H1 (cell line): ENCODE measurements at regions not wholly inside any gene's neighbourhood (a gene's known extent, or its start where the extent isn't known, plus 50 kb on each side); places are given as distances from the start of the nearest gene placed in this dataset.

Source experiments
- CHD1 ChIP-seq: IDR thresholded peaks from 2 replicates; pipeline ENCODE4 v1.6.1; 2012; ENCODE audit warnings: low read depth, low read length, improper control_type of control experiment
- CHD7 ChIP-seq: fragments of 300-600 bp; sonication (generic); IDR thresholded peaks from 2 replicates; pipeline ENCODE4 v1.7.1; 2012; ENCODE audit warnings: low read length, moderate library complexity, mild to moderate bottlenecking, inconsistent platforms; ENCODE audit not compliant: insufficient replicate concordance
- EZH2 ChIP-seq: fragments of 200-600 bp; sonication (generic); IDR thresholded peaks from 2 replicates; pipeline ENCODE4 v1.7.1; 2012; ENCODE audit warnings: low read depth, mild to moderate bottlenecking, moderate library complexity, low read length, inconsistent platforms; ENCODE audit not compliant: severe bottlenecking
- HDAC2 ChIP-seq, 2 experiments: fragments of 300-600 bp in 1 of 2; sonication (generic) in 1 of 2; IDR thresholded peaks; 2 replicates each; pipeline ENCODE4 v1.6.1; 2011 to 2012; ENCODE audit warnings: low read depth in 2 of 2, low read length in 2 of 2, mild to moderate bottlenecking in 2 of 2, moderate library complexity in 2 of 2, borderline replicate concordance in 1 of 2, inconsistent platforms in 1 of 2
- JUN ChIP-seq: IDR thresholded peaks from 2 replicates; pipeline ENCODE4 v1.6.1; 2011; ENCODE audit warnings: low read depth, mild to moderate bottlenecking, improper control_type of control experiment, low read length
- RNF2 ChIP-seq: fragments of 200-900, 300-1000 bp; sonication (generic); IDR thresholded peaks from 2 replicates; pipeline ENCODE4 v1.7.1; 2016; ENCODE audit warnings: borderline replicate concordance, low read depth, mild to moderate bottlenecking, antibody characterized with exemption, low read length; ENCODE audit not compliant: poor library complexity, severe bottlenecking; ENCODE audit errors: missing control alignments

GRCh38 chr2:147473075-147473474 lies 371.8 kb upstream of the ACVR2A start (continued):
- TF ChIP-seq CHD7 (no peak), EZH2 (no peak), JUN (no peak), CHD1 (no peak), RNF2 (no peak), HDAC2 (IDR thresholded peaks at IDR 0.05; ENCODE audit: borderline replicate concordance in 1 of 2, low read depth in 2 of 2, low read length in 2 of 2) (no peak)
- TF ChIP-seq, all 59 proteins: peak for 0
